Eye (tissue), 1 donor: ENCODE measurements at regions not wholly inside any gene's neighbourhood (a gene's known extent, or its start where the extent isn't known, plus 50 kb on each side); places are given as distances from the start of the nearest gene placed in this dataset.
A peak's percentile ranks its signal among the peaks of the same experiment; 100 is the strongest.
"Not testable (repeated sequence)": the region's sequence is repeated elsewhere in the genome, so short reads cannot be mapped to it uniquely, and the experiment has no call there.

Experiments
- DNase-seq: peaks from one replicate; pipeline ENCODE4 v3.0.0-alpha.2; 2015

DNA sequence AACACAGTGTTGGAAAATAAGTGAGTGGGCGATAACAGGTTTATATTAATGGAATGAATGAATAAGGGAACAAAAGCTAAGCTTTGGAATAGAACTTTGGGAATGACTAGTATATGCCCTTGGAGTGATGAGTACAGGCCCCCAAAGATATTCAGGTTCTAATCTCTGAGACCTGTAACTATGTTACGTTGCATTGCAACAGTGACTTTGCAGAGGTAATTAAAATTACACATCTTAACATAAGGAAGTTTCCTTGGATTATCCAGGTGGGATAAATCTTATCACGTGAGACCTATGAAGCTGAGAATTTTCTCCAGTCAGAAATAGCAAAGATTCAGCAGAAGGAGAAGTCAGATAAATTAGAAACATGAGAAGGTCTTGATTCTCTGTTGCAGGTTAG, 661.5 kb upstream of the LINC00305 start:
- no peak for DNase-seq

GRCh38 chr18:64809801-64810200, 660.9 kb upstream of the LINC00305 start:
- no peak for DNase-seq

DNA sequence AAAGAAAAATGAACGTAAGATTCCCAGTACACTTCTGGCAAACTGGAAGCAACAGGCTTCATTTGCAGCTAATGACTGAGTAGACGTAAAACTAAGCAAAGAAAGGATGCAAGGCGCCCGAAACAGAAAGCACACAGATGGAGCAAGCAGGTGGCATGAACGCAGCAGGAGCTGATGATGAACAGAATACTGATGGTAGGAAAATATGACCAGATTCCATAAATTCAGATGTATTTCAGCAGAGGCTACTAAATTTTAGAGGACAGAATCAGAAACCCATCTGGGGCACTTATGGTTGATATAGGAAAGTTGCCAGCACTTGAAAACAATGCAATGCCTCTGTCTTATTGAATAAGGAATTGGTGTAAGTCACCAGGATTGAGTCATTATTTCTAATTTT, 658.7 kb upstream of the LINC00305 start:
- no peak for DNase-seq

- peak; percentile 41 for DNase-seq
Measured at GRCh38 chr18:64806691-64807090, 657.8 kb upstream of the LINC00305 start.

DNA sequence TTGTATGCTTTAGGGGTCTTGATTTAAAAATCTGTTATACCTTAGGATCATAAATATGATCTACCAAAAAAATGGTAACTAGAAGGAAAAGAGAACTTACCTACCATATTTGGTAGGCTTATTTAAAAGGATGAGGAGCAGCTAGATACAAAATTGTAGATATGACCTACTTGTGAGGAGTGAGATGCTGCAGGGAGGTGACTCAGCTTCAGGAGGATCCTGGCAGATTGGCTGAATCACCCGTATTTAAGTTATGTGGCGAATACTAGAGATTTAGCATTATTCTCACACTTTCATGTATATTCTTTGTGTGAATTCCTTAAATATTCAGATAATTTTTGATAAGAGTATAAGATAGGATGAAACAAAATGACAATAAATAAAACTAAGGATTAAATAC, 657.3 kb upstream of the LINC00305 start:
- peak; percentile 7 for DNase-seq

GRCh38 chr18:64803471-64803870, 654.6 kb upstream of the LINC00305 start:
- no peak for DNase-seq

- no peak for DNase-seq
Measured at GRCh38 chr18:64800151-64800550, 651.3 kb upstream of the LINC00305 start.

DNA sequence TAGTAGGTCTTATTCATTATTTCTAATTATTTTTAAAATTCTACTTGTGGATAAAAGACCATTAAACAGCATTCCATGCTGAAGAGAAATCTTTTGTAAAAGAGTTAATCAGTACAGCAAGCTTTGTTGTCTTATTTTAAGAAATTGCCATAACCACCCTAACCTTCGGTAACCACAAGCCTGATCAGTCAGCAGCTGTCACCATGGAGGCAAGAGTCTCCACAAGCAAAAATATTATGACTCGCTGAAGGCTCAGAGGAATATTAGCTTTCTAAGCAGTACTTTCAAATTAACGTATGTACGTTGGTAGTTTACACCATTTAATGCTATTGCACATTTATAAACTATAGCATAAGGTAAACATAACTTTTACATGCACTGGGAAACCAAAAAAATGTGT, 650.5 kb upstream of the LINC00305 start:
- DNase-seq, result no peak

- no peak for DNase-seq
Measured at GRCh38 chr18:64791236-64791635, 642.3 kb upstream of the LINC00305 start.

GRCh38 chr18:64785686-64786085, 636.8 kb upstream of the LINC00305 start:
- no peak for DNase-seq

- DNase-seq, result no peak
Measured at GRCh38 chr18:64777556-64777955, 628.7 kb upstream of the LINC00305 start.

- DNase-seq, result no peak
Measured at GRCh38 chr18:64765908-64766307, 617.0 kb upstream of the LINC00305 start.

DNA sequence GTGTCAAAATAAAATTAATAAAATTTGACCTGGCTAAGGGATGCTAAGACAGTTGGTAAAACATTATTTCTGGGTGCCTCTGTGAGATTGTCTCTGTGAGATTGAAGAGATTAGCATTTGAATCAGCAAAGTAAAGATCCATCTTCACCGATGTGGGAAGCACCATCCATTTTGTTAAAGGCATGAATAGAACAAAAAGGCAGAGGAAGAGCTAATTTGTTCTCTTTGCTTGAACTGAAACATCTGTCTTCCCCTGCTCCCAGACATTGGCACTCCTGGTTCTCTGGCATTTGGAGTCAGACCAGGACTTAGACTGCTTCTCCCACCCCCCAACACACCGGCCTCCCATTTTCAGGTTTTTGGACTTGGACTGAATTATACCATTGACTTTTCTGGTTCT, 603.8 kb upstream of the LINC00305 start:
- DNase-seq, result no peak

GRCh38 chr18:64749884-64750283, 601.0 kb upstream of the LINC00305 start:
- no peak for DNase-seq

DNA sequence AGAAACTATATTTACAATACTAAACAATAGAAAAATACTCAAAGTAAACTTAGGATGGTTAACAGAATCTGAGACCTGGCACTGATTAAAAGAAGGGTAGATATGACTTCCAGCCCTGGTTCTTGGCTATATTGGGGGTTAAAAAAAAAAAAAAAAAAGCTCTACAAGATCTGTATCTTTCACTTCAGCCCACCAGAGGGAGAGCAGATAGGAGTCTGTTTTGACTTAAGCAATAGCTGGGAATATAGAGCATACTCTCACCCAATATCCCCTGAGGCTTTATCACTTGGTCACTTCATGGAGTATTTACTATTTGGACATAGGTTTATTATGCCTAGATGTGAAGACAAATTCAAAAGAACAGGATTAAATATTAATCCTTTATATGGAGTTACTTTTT, 598.9 kb upstream of the LINC00305 start:
- no peak for DNase-seq

- DNase-seq, result no peak
Measured at GRCh38 chr18:64742898-64743297, 594.0 kb upstream of the LINC00305 start.

DNA sequence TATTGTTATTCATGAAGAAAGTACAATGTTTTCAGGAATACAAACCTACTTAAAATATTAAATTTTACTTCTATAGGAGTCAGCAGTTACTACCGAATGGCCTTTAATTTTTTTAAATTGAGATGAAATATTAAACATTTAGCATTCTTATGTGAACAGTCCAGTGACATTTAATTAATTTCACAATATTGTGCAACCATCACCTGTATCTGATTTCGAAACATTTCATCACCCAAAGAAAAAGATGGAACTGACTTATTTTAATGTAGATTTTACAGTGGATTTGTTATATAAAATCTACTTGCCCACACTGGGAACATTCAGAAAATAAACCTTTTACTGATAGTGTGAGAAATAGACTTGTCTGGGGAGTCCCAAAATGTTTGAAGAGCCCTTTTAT, 585.2 kb upstream of the LINC00305 start:
- DNase-seq, result no peak

GRCh38 chr18:64725657-64726056, 576.8 kb upstream of the LINC00305 start:
- not testable (repeated sequence) for DNase-seq

- no peak for DNase-seq
Measured at GRCh38 chr18:64720781-64721464, 572.0 kb upstream of the LINC00305 start.

- DNase-seq, result no peak
Measured at GRCh38 chr18:64718808-64719207, 569.9 kb upstream of the LINC00305 start.

DNA sequence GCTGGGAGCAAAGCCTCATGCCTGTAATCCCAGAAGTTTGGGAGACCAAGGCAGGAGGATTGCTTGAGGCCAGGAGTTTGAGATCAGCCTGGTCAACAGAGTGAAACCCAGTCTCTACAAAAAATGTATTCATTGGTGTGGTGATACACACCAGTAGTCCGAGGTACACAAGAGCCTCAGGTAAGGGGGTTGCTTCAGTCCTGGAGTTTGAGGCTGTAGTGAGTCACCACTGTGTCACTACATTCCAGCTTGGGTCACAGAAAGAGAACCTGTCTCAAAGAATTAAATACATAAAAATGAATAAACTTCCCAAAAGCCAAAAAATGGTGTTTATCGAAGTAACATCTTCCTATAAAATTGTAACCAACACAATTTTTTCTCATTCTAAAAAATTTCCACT, 568.1 kb upstream of the LINC00305 start:
- no peak for DNase-seq

GRCh38 chr18:64714086-64714485, 565.2 kb upstream of the LINC00305 start:
- DNase-seq, result no peak

DNA sequence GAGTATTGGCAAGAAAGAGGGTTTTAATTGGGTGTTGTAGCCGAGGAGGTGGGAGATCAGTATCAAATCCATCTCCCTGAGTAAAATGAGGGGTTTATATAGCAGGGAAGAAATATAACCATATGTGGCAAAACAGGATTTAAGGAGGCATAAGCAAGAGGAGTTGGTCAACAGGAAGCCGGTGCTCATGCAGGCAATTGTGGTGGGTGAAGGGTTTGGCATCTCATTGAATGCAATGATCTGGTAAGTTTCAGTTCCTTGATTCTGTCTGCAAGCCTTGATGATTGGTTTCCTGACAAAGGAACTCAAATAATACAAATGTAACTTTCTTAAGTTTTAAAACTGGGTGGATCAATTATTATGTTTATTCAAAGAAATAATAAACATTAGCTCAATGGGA, 564.4 kb upstream of the LINC00305 start:
- no peak for DNase-seq

DNA sequence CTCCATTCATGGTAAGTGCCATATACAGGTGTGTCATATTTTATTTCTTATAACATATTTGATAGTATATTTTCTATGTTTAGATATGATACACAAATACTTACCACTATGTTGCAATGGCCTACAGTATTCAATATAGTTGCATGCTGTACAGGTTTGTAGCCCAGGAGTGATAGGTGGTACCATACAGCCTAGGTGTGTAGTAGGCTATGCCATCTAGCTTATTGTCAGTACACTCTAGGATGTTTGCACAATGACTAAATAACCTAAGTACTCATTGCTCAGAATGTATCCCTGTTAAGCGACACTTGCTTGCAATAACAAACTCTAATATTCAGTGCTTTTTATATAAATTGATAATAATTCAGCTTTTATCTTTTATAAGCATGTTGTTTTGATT, 563.1 kb upstream of the LINC00305 start:
- DNase-seq, result no peak

DNA sequence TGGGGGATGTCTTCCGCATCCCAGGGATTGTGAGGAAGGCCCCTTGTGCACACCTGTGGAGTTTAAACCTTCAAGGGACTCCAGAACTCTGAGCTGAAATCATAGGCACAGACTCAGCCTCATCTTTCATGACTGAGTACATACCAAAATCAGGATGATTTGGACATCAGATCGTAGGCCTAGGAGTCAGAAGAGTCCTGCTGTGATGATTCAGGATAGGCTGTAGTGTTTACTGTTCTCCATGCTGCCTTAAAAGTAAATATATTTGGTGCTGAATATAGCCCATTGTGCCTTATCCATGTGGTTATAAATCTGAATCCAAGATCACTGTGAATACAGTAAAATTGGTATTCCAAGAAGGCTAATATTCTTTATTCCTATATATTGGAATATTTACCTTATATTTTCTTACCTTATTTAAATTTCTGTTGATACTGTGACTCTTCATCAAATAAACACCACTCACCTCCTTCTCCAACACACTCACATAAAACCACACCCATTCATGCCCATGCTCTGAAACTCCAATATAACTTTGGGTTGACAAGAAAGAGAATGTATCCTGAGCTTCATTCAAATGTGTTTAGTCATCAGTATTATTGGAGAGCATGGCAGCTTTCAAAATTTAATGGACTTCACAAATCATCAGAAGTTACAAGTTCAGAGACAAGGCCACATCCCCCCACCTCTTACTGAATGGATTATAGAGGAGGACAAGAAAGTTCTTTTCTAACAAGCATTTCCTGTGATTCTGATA, 561.4 kb upstream of the LINC00305 start:
- DNase-seq, result no peak
